ENCODE measurements at regions not wholly inside any gene's neighbourhood (a gene's known extent, or its start where the extent isn't known, plus 50 kb on each side); places are given as distances from the start of the nearest gene placed in this dataset.

DNA sequence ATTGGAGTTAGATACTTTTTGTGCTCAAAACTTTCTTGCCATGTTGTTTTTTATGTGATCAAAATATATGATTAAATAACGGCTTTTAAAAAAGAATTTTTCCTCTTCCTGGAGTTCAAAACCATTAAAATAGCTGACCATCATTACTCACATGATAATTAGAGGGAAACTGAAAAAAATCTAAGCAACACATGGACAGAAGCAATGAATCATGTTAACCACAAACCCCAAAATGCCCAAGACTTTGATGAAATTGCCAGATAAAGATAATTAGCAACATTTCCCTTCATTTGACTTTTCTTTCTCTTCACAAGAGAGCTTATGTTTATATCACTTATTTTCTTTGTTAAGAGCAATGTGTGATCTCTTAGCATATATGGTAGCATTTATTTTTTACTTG, 1294.2 kb downstream of the EFNA5 start:
- TF ChIP-seq POLR2A (IDR thresholded peaks at IDR 0.05) (no peak), CTCF (IDR thresholded peaks at IDR 0.05 in 4 of 5, conservative IDR thresholded peaks at IDR 0.05 in 1 of 5) (no peak)
- H3K4me3 ChIP-seq = no peak overlapping the region
- H3K36me3 ChIP-seq = no peaks in the 10 kb centered on the region
- in situ Hi-C loops (cut with MboI; ENCODE audit: low sequenced_read_pairs in 4 of 4) (no loop called here), intact Hi-C loops (cut with DNase I; ENCODE audit: low total_unique reads) (no loop called here)
- H3K9me3 ChIP-seq = peaks cover 0 to 3% (median 0%) of the 10 kb centered on the region in 3 donors
- H3K27me3 ChIP-seq = no peaks in the 10 kb centered on the region
- H3K27ac ChIP-seq = no peak overlapping the region
- no peak for ATAC-seq
- DNase-seq = no peak
- H3K4me1 ChIP-seq = no peaks in the 10 kb centered on the region

- H3K4me1 ChIP-seq = no peaks in the 10 kb centered on the region
- ATAC-seq (no peak), DNase-seq (no peak)
- no peaks in the 10 kb centered on the region for H3K36me3 ChIP-seq
- peaks cover 0 to 6% (median 0%) of the 10 kb centered on the region in 3 donors for H3K9me3 ChIP-seq
- intact Hi-C loops (cut with DNase I; ENCODE audit: low total_unique reads) (no loop called here), in situ Hi-C loops (cut with MboI; ENCODE audit: low sequenced_read_pairs in 4 of 4) (no loop called here)
- TF ChIP-seq CTCF (IDR thresholded peaks at IDR 0.05 in 4 of 5, conservative IDR thresholded peaks at IDR 0.05 in 1 of 5) (no peak), POLR2A (IDR thresholded peaks at IDR 0.05) (no peak)
- no peaks in the 10 kb centered on the region for H3K27me3 ChIP-seq
- no peak overlapping the region for H3K4me3 ChIP-seq
- H3K27ac ChIP-seq = no peak overlapping the region
These were observed 1295.8 kb downstream of the EFNA5 start for GRCh38 chr5:106374956-106375355.

DNA sequence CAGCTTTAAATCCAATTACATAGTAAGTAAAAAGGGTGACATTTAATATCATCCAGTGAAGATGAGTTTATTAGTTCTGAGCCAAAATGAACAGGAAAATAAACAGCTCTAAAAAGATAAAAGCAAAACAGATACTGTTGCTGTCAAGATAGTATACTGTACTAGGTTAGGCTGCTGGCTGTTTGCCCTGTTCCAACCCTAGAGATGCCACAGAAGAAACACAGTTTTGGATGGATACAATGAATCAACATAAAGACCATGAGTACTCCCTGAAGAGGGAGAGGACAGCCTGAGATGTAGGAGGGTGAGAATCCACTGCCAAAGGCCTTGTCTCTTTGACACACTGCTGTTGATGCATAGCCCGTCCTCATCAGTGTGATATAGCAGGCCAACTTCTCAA, 1302.7 kb downstream of the EFNA5 start:
- H3K27me3 ChIP-seq = no peaks in the 10 kb centered on the region
- H3K27ac ChIP-seq = no peak overlapping the region
- DNase-seq = no peak
- intact Hi-C loops (cut with DNase I; ENCODE audit: low total_unique reads) (no loop called here), in situ Hi-C loops (cut with MboI; ENCODE audit: low sequenced_read_pairs in 4 of 4) (no loop called here)
- no peak for TF ChIP-seq CTCF (IDR thresholded peaks at IDR 0.05 in 4 of 5, conservative IDR thresholded peaks at IDR 0.05 in 1 of 5)
- no peak for TF ChIP-seq POLR2A (IDR thresholded peaks at IDR 0.05)
- H3K4me3 ChIP-seq = no peak overlapping the region
- no peak for ATAC-seq
- no peaks in the 10 kb centered on the region for H3K4me1 ChIP-seq
- H3K9me3 ChIP-seq = peaks cover 0 to 6% (median 0%) of the 10 kb centered on the region in 3 donors
- H3K36me3 ChIP-seq = no peaks in the 10 kb centered on the region

DNA sequence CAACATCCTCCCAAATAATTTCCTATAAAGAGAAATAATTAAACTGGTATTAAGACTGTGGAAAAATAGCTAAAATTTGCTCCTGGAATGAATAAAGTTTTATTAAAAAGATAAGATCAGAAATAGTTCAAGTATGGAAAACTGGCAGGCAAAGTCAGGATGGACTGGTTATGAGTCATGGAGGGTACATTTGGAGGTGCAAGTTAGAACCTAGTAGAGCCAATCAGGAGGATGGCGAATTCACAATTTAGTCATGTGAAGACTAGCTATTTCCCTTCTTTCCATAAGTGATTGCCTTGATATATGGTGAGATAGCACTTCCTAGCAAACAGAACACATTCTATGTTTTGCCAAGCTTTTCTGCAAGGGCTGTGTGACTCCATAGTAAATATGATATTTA, 1303.5 kb downstream of the EFNA5 start:
- ATAC-seq (no peak), DNase-seq (no peak)
- Histone ChIP-seq H3K4me1 (no peaks in the 10 kb centered on the region), H3K27me3 (no peaks in the 10 kb centered on the region), H3K4me3 (no peak overlapping the region), H3K27ac (no peak overlapping the region), H3K9me3 (peaks cover 0 to 6% (median 0%) of the 10 kb centered on the region in 3 donors), H3K36me3 (no peaks in the 10 kb centered on the region)
- intact Hi-C loops (cut with DNase I; ENCODE audit: low total_unique reads) = no loop called here
- TF ChIP-seq CTCF (IDR thresholded peaks at IDR 0.05 in 4 of 5, conservative IDR thresholded peaks at IDR 0.05 in 1 of 5) = no peak
- no peak for TF ChIP-seq POLR2A (IDR thresholded peaks at IDR 0.05)
- in situ Hi-C loops (cut with MboI; ENCODE audit: low sequenced_read_pairs in 4 of 4) = no loop called here

- intact Hi-C loops (cut with DNase I; ENCODE audit: low total_unique reads) (no loop called here), in situ Hi-C loops (cut with MboI; ENCODE audit: low sequenced_read_pairs in 4 of 4) (no loop called here)
- Histone ChIP-seq H3K27ac (no peak overlapping the region), H3K36me3 (no peaks in the 10 kb centered on the region), H3K4me1 (no peaks in the 10 kb centered on the region), H3K4me3 (no peak overlapping the region), H3K9me3 (no peaks in the 10 kb centered on the region), H3K27me3 (no peaks in the 10 kb centered on the region)
- TF ChIP-seq POLR2A (IDR thresholded peaks at IDR 0.05) (no peak), CTCF (IDR thresholded peaks at IDR 0.05 in 4 of 5, conservative IDR thresholded peaks at IDR 0.05 in 1 of 5) (no peak)
- ATAC-seq = no peak
- DNase-seq = no peak
These were observed 1307.2 kb downstream of the EFNA5 start for GRCh38 chr5:106363578-106363977.
